ENCODE measurements at regions not wholly inside any gene's neighbourhood (a gene's known extent, or its start where the extent isn't known, plus 50 kb on each side); places are given as distances from the start of the nearest gene placed in this dataset.

DNA sequence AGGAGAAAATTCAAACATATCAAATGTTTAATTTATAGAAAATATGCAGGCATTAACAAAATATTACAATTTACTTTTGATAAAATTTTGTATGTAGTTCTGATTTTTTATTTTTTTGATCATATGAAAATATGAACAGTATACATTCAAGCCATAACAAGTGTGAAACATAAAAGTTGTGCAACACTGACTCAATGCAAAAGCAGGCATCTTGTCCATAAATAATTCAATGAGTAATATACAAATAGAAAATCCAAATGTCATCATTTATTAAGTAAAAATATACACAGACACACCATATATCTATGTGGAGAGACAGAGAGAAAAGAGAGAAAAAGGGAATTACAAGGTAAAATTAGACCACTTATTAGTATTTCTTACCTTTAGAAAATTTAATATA, 1183.9 kb downstream of the SLITRK1 start:
- no peak for DNase-seq (ENCODE audit: low read depth)

DNA sequence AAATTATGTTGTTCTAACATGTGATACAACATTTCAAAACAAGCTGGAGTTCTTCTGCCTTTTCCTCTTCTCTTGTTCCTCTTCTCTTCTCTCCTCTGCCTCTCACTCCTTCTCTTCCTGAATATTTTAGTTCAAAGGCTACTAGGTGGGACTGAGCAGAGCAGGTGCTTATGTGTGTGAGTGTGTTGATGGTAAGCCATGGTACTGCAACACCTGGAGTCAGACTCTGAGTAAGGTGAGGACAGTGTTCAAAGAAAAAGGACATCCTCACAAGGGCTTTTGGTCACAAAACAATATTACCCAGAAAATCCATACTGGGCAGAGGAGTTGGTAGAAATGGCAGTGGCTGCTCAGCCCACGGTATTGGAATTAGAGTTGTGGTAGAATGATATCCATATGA, 1188.7 kb downstream of the SLITRK1 start:
- DNase-seq (ENCODE audit: low read depth) = no peak

GRCh38 chr13:82688400-82688994, 1193.8 kb downstream of the SLITRK1 start:
- DNase-seq (ENCODE audit: low read depth) = no peak

DNA sequence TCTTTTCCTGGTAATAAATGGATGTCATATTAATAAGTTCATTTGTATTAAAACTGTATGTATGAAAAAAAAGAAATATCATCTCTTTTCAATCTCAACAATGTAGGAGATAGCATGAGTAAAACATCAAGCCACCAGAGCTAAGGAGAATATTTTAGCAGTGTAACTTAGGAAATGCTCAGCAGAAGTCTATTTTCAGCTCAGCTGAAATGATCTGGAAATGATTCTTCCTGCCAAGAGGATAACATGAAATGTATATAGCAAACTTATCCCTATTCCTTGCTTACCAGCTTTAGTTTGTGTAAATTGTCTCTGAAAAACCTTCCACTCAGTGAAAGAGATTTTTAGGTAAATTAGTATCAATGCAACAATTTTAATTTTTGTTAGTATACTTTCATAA, 1194.4 kb downstream of the SLITRK1 start:
- DNase-seq (ENCODE audit: low read depth) = no peak

GRCh38 chr13:82681535-82681934, 1200.7 kb downstream of the SLITRK1 start:
- DNase-seq (ENCODE audit: low read depth) = no peak

DNA sequence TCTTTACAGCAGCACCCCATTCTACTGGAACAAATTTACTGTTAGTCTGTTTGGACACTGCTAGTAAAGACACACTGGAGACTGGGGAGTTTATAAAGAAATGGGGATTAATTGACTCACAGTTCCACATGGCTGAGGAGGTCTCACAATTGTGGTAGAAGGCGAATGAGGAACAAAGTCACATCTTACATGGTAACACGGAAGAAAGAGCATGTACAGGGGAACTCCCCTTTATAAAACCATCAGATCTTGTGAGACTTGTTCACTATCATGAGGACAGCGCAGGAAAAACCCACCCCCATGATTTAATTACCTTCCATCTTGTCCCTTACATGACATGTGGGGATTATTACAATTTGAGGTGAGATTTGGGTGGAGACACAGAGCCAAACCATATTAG, 1204.2 kb downstream of the SLITRK1 start:
- DNase-seq (ENCODE audit: low read depth) = no peak

DNA sequence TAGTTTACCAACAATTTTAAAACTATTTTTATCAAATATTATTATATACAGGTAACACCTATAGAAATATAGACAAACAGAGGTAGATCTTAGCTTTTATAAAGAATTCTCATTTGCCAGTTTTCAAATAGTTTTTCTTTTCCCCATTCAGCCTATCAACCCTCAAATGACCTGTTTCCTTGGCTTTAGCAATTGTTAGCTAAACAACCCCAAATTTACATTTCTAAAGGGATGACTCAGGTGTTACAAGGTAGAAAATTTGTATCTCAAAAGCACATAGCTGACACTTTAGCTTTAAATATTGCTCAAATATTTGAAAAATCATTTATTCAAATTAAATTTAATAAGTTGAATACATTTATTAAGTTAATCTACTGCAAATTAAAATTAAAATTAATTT, 1207.2 kb downstream of the SLITRK1 start:
- no peak for DNase-seq (ENCODE audit: low read depth)

DNA sequence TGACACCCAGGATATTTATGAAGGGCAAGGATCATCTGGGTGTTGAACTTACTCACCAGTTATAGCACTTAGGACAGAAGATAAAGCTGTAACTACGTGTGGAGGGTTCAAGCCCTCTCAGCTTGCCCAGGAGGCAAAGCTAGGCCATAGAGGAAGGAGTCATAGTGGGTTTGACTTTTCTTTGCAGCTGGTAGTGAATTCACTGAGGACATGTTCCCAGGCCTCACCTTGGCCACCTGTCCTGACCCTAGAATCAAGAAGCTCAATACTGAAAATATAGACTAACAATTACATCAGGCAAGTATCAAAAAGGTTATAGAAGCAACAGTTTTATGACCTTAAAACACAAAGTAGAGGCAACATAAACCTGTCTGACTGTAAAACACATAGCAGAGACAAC, 1207.7 kb downstream of the SLITRK1 start:
- DNase-seq (ENCODE audit: low read depth) = no peak

- no peak for DNase-seq (ENCODE audit: low read depth)
Measured at GRCh38 chr13:82672248-82672647, 1210.0 kb downstream of the SLITRK1 start.

GRCh38 chr13:82664183-82664582, 1218.1 kb downstream of the SLITRK1 start:
- no peak for DNase-seq (ENCODE audit: low read depth)

- DNase-seq (ENCODE audit: low read depth) = no peak
Measured at GRCh38 chr13:82661126-82661525, 1221.1 kb downstream of the SLITRK1 start.

DNA sequence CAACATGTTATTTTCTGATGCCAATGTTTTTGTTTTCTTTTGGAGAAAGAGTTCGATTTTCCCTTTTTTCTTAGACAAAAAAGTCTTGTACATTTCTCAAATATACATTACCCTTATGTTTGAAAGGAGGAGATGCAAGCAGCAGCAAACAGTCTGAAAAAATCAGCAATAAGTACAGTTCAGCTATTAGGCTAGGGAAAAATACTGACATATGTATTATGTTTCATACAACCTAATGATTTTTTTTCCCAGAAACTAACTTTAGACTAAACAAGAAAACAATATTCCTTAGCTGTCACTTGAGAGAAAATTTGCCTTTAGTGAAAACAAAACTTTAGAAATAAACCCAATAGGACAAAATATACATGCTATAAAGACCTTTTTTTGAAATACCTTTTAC, 1223.5 kb downstream of the SLITRK1 start:
- no peak for DNase-seq (ENCODE audit: low read depth)

- DNase-seq (ENCODE audit: low read depth) = no peak
Measured at GRCh38 chr13:82657471-82657870, 1224.8 kb downstream of the SLITRK1 start.

- DNase-seq (ENCODE audit: low read depth) = no peak
Measured at GRCh38 chr13:82654861-82655855, 1227.1 kb downstream of the SLITRK1 start.

DNA sequence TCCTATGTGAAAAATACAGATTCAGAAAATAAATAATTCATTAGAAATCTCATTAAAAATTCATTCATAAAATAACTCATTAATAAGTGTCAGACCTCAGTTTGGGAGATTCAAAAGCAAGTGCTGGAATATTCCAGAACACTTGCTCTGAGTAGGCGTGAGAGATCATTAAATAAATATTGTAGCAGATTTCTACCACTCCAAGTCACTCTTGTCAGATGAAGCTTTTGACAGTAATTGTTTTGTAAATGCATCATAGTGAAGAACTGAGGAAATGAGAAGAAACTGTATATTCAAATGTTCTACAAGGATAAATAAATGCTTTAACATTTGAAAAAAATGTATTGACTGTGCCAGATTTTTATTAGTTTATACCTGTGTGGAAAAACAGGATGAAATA, 1228.1 kb downstream of the SLITRK1 start:
- no peak for DNase-seq (ENCODE audit: low read depth)

- no peak for DNase-seq (ENCODE audit: low read depth)
Measured at GRCh38 chr13:82647540-82647939, 1234.7 kb downstream of the SLITRK1 start.

GRCh38 chr13:82636119-82636518, 1246.2 kb downstream of the SLITRK1 start:
- DNase-seq (ENCODE audit: low read depth) = no peak

- DNase-seq (ENCODE audit: low read depth) = no peak
Measured at GRCh38 chr13:82634946-82635345, 1247.3 kb downstream of the SLITRK1 start.

DNA sequence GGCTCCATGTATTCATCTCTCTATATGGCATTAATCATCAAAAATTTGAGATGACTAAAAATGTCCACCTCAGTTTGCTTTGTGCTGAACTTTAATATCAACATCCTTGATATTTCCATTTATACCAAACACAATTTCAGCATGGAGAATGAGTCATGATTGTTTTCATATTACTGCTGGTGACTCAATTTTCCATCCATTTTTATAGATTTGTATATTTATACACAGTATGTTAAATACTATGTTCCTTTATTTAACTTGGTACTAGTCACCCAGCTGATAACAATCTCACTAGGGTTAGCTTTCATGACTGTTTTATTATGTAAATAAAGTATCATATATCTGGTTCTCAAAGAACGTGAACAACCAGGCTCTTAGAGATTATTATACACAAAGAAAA, 1255.1 kb downstream of the SLITRK1 start:
- no peak for DNase-seq (ENCODE audit: low read depth)

- DNase-seq (ENCODE audit: low read depth) = no peak
Measured at GRCh38 chr13:82625717-82626116, 1256.6 kb downstream of the SLITRK1 start.

DNA sequence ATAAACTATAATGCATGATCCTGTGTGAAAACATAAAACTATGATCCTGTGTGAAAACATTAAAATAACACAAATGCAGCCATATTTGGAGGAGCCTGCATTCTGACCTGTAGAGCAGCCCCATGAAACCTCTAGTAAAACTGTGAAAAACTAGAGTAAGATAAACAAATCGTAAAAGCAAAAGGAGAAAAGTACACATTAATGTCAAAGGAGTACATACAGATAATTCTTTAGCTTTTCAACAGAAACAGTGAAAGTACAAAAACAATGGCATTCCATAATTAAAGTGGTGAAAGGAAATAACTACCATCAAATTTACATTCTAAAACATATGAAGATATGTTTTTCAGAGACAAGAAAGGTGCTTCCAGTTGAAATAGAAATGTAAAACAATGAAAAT, 1267.2 kb downstream of the SLITRK1 start:
- DNase-seq (ENCODE audit: low read depth) = no peak

GRCh38 chr13:82614086-82614485, 1268.2 kb downstream of the SLITRK1 start:
- DNase-seq (ENCODE audit: low read depth) = no peak

DNA sequence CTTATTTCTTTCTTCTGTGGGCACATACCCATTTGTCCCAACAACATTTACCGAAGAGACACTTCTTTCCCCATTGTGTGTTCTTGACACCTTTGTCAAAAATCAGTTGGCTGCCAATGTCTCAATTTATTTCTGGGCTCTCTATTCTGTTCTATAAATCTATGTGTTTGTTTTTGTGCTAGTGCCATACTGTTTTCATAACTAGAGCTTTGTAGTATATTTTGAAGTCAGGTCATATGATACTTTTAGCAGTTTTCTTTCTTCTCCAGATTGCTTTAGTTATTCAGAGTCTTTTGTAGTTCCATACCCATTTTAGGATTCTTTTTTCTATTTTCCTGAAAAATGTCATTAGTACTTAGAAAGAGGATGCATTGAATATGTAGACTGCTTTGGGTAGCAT, 1276.3 kb downstream of the SLITRK1 start:
- no peak for DNase-seq (ENCODE audit: low read depth)

- no peak for DNase-seq (ENCODE audit: low read depth)
Measured at GRCh38 chr13:82597747-82598146, 1284.5 kb downstream of the SLITRK1 start.

Measured in activated gamma-delta T cell treated with anti-CD3 and anti-CD28 coated beads, Interleukin-2, amount 50 U/mL, for 16 hours (primary cell).